HUES48 (cell line): ENCODE measurements at regions not wholly inside any gene's neighbourhood (a gene's known extent, or its start where the extent isn't known, plus 50 kb on each side); places are given as distances from the start of the nearest gene placed in this dataset.
"Not testable (repeated sequence)": the region's sequence is repeated elsewhere in the genome, so short reads cannot be mapped to it uniquely, and the experiment has no call there.

ENCODE experiments used
- H3K27ac ChIP-seq: one replicate; pipeline ENCODE4 v1.7.0; 2013; ENCODE audit warnings: low read depth, low read length, inconsistent platforms
- H3K27me3 ChIP-seq: 2 replicates; pipeline ENCODE4 v1.6.1; 2013; ENCODE audit warnings: mild to moderate bottlenecking, low read length; ENCODE audit not compliant: control insufficient read depth, insufficient read depth
- H3K36me3 ChIP-seq: 2 replicates; pipeline ENCODE4 v1.6.1; 2013; ENCODE audit warnings: low read length; ENCODE audit not compliant: control insufficient read depth, insufficient read depth
- H3K4me1 ChIP-seq: 2 replicates; pipeline ENCODE4 v1.6.1; 2013; ENCODE audit warnings: mild to moderate bottlenecking, low read length; ENCODE audit not compliant: control insufficient read depth, insufficient read depth
- H3K4me3 ChIP-seq: 2 replicates; pipeline ENCODE4 v1.5.1; 2013; ENCODE audit warnings: mild to moderate bottlenecking, low read depth, low read length
- H3K9ac ChIP-seq: 2 replicates; pipeline ENCODE4 v1.6.1; 2013; ENCODE audit warnings: mild to moderate bottlenecking, low read depth, low read length, moderate library complexity
- H3K9me3 ChIP-seq: 2 replicates; pipeline ENCODE4 v1.6.1; 2013; ENCODE audit warnings: low read length; ENCODE audit not compliant: control insufficient read depth, insufficient read depth

DNA sequence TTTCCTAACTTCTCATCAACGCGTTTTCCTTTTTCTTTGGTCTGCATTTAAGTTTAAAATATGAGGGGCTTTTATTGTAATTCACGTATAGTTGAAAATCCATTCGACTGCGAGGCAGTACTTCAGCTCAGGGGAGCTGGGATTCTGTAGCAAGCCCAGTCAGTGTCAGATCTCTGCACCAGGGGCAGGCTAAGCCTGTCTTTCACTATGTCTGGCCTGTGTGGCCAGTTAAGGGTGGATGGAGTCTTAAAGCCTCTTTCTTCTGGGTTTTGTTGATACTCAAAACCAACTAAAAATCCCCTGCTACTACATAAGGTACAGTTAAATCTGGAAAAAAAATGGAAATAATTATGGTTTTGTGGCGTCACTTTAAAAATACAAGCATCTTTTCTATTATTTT is 124.7 kb downstream of the TYW3 start:
- Histone ChIP-seq H3K27ac (no peak overlapping the region), H3K27me3 (no peaks in the 10 kb centered on the region), H3K9me3 (peaks cover 4% of the 10 kb centered on the region; the same call in 1 of the 2 replicates), H3K4me1 (peaks cover 24% of the 10 kb centered on the region), H3K9ac (no peak overlapping the region), H3K4me3 (no peak overlapping the region), H3K36me3 (no peaks in the 10 kb centered on the region)

- Histone ChIP-seq H3K9me3 (peaks cover 9% of the 10 kb centered on the region; the same call in 1 of the 2 replicates), H3K27ac (no peak overlapping the region), H3K4me1 (peaks cover 24% of the 10 kb centered on the region), H3K4me3 (no peak overlapping the region), H3K36me3 (no peaks in the 10 kb centered on the region), H3K27me3 (no peaks in the 10 kb centered on the region), H3K9ac (no peak overlapping the region)
Measured at GRCh38 chr1:74858136-74858535, 125.2 kb downstream of the TYW3 start.

- Histone ChIP-seq H3K36me3 (no peaks in the 10 kb centered on the region), H3K9ac (no peak overlapping the region), H3K27me3 (no peaks in the 10 kb centered on the region), H3K4me1 (peaks cover 7% of the 10 kb centered on the region; the same call in 1 of the 2 replicates), H3K9me3 (peaks cover 9% of the 10 kb centered on the region; the same call in 1 of the 2 replicates), H3K4me3 (no peak overlapping the region), H3K27ac (no peak overlapping the region)
Measured at GRCh38 chr1:74861867-74862266, 128.9 kb downstream of the TYW3 start.

- peaks cover 2% of the 10 kb centered on the region; the same call in 1 of the 2 replicates for H3K4me1 ChIP-seq
- H3K36me3 ChIP-seq = no peaks in the 10 kb centered on the region
- H3K27me3 ChIP-seq = no peaks in the 10 kb centered on the region
- peaks cover 20% of the 10 kb centered on the region for H3K9me3 ChIP-seq
- H3K4me3 ChIP-seq = no peak overlapping the region
- H3K9ac ChIP-seq = no peak overlapping the region
- no peak overlapping the region for H3K27ac ChIP-seq
Measured at GRCh38 chr1:74869702-74870101, 136.8 kb downstream of the TYW3 start.

GRCh38 chr1:74877366-74877765 is 144.4 kb downstream of the TYW3 start:
- H3K27ac ChIP-seq, H3K9ac ChIP-seq, H3K4me3 ChIP-seq, H3K4me1 ChIP-seq, H3K36me3 ChIP-seq, H3K9me3 ChIP-seq, H3K27me3 ChIP-seq: not testable (repeated sequence)

DNA sequence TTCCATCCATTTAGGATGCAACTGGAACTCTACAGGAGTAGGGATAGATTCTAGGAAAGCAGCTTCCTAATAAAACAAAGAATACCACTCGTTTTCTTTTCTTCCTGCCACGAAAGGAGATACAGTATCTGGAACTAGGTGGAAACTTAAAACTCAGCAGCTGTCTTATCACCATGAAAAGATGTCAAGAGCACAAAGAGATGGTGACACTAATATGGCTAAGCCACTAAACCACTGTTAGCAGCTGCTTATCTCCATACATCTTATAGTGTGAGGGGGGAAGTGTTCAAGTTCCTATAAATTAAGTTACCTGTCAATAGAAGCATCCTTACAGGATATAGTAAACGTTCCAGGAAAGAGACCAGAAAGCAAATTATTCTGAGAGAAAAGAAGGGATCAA is 162.5 kb downstream of the TYW3 start:
- Histone ChIP-seq H3K9me3 (no peaks in the 10 kb centered on the region), H3K27ac (no peak overlapping the region), H3K4me3 (no peak overlapping the region), H3K9ac (no peak overlapping the region), H3K4me1 (no peaks in the 10 kb centered on the region), H3K27me3 (no peaks in the 10 kb centered on the region), H3K36me3 (no peaks in the 10 kb centered on the region)

- H3K27me3 ChIP-seq = no peaks in the 10 kb centered on the region
- no peak overlapping the region for H3K27ac ChIP-seq
- H3K4me3 ChIP-seq = no peak overlapping the region
- H3K4me1 ChIP-seq = no peaks in the 10 kb centered on the region
- no peaks in the 10 kb centered on the region for H3K36me3 ChIP-seq
- H3K9me3 ChIP-seq = no peaks in the 10 kb centered on the region
- H3K9ac ChIP-seq = no peak overlapping the region
Measured at GRCh38 chr1:74908131-74908530, 175.2 kb downstream of the TYW3 start.

DNA sequence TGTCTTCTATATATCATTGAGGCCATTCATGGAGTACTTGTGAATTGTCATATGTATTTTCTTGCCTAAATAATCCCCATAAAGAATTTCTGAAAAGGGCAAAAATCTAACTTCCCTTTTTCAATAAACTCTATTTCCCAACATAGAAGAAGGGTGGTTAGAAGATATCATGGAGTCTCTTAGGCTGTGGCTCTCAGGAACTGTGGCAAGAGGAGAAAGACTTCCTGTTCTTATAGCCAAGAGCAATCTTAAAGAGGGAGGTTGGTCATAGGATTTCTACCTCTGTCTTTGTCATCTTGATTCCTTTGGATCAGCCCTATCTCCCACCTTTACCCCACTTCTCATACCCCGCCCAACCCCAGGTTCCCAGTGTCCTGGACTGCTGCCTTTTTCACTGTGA is 175.8 kb downstream of the TYW3 start:
- Histone ChIP-seq H3K27ac (no peak overlapping the region), H3K9me3 (peaks cover 4% of the 10 kb centered on the region; the same call in 1 of the 2 replicates), H3K36me3 (no peaks in the 10 kb centered on the region), H3K27me3 (no peaks in the 10 kb centered on the region), H3K9ac (no peak overlapping the region), H3K4me3 (no peak overlapping the region), H3K4me1 (no peaks in the 10 kb centered on the region)

DNA sequence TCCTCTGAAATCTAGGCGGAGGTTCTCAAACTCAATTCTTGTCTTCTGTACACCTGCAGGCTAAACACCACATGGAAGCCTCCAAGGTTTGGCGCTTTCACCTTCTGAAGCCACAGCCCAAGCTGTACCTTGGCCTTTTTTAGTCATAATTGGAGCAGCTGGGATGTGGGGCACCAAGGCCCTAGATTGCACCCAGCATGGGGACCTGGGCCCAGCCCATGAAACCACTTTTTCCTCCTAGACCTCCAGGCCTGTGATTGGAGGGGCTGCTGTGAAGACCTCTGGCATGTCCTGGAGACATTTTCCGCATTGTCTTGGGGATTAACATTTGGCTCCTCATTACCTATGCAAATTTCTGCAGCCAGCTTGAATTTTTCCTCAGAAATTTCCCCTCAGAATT is 181.0 kb downstream of the TYW3 start:
- Histone ChIP-seq H3K27ac (no peak overlapping the region), H3K9me3 (peaks cover 8% of the 10 kb centered on the region), H3K4me1 (no peaks in the 10 kb centered on the region), H3K36me3 (no peaks in the 10 kb centered on the region), H3K9ac (no peak overlapping the region), H3K27me3 (no peaks in the 10 kb centered on the region), H3K4me3 (no peak overlapping the region)

- Histone ChIP-seq H3K9me3 (no peaks in the 10 kb centered on the region), H3K27ac (no peak overlapping the region), H3K4me1 (no peaks in the 10 kb centered on the region), H3K4me3 (no peak overlapping the region), H3K9ac (no peak overlapping the region), H3K27me3 (no peaks in the 10 kb centered on the region), H3K36me3 (no peaks in the 10 kb centered on the region)
Measured at GRCh38 chr1:74933500-74933899, 200.5 kb downstream of the TYW3 start.

GRCh38 chr1:74935446-74935845 is 198.7 kb upstream of the LHX8 start:
- Histone ChIP-seq H3K4me3 (no peak overlapping the region), H3K4me1 (0 out of 2 replicates have a peak, but pooled peaks cover 3% of the 10 kb centered on the region), H3K27me3 (no peaks in the 10 kb centered on the region), H3K27ac (no peak overlapping the region), H3K36me3 (no peaks in the 10 kb centered on the region), H3K9me3 (no peaks in the 10 kb centered on the region), H3K9ac (no peak overlapping the region)

DNA sequence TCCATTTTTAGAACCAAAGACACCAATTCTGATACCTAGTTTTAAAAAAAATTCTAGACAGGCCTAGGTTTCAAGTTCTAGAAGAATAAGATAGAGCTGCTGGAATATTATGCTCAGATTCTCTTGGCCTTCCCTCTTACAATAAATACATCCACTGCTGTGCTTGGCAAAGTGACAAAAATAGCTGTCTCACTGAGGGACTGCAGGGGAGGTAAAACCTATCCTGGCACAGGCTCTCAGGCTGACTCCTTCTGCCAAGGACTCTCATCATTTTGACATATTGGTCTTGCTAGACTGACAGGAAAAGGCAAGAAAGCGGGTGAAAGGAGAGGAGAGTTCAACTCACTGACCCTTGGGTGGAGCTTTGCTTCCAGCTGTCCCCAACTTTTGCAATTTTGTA is 197.0 kb upstream of the LHX8 start:
- Histone ChIP-seq H3K9me3 (no peaks in the 10 kb centered on the region), H3K9ac (no peak overlapping the region), H3K27me3 (no peaks in the 10 kb centered on the region), H3K4me3 (no peak overlapping the region), H3K4me1 (0 out of 2 replicates have a peak, but pooled peaks cover 3% of the 10 kb centered on the region), H3K36me3 (no peaks in the 10 kb centered on the region), H3K27ac (no peak overlapping the region)
